CD4-positive, alpha-beta T cell (primary cell): ENCODE measurements at regions not wholly inside any gene's neighbourhood (a gene's known extent, or its start where the extent isn't known, plus 50 kb on each side); places are given as distances from the start of the nearest gene placed in this dataset.

Experiments
- ATAC-seq: fragments of 200-7000 bp; cut with Tn5 transposase; one replicate; pipeline ENCODE4 v1.10.0; 2022; ENCODE audit warnings: mild to moderate bottlenecking; ENCODE audit not compliant: poor library complexity
- CTCF ChIA-PET: fragments of 350-600 bp; sonication (Branson Sonifier 250); formaldehyde crosslinking; loops from one replicate; lab custom pipeline; 2021; ENCODE audit warnings: antibody characterized with exemption, inconsistent platforms; lab: Charles Lee
- POLR2A ChIA-PET: fragments of 350-600 bp; sonication (Branson Sonifier 250); formaldehyde crosslinking; loops from one replicate; lab custom pipeline; 2021; ENCODE audit warnings: antibody characterized with exemption, inconsistent platforms; lab: Charles Lee
- DNase-seq, 14 experiments: peaks; one replicate each; pipeline ENCODE4 v3.0.0-alpha.2; 2013 to 2020; ENCODE audit warnings: mixed read lengths in 2 of 14
- H3K27ac ChIP-seq, 2 donors: one replicate each; pipeline versions ENCODE4 v1.5.1 to v1.7.0; 2013; ENCODE audit warnings: low read length in 2 of 2, low read depth in 1 of 2, mild to moderate bottlenecking in 1 of 2
- H3K27me3 ChIP-seq, 2 experiments: 1 replicate in 1 of 2; 2 replicates in 1 of 2; pipeline versions ENCODE4 v1.6.1 to v1.7.0; 2013; ENCODE audit warnings: low read length in 2 of 2, control low read depth in 1 of 2, mild to moderate bottlenecking in 1 of 2, moderate library complexity in 1 of 2; ENCODE audit not compliant: insufficient read depth in 2 of 2, control insufficient read depth in 1 of 2
- H3K36me3 ChIP-seq: one replicate; pipeline ENCODE4 v1.6.1; 2013; ENCODE audit warnings: low read length, control low read depth; ENCODE audit not compliant: insufficient read depth
- H3K4me1 ChIP-seq: one replicate; pipeline ENCODE4 v1.6.1; 2013; ENCODE audit warnings: low read length, control low read depth; ENCODE audit not compliant: insufficient read depth
- H3K4me3 ChIP-seq: one replicate; pipeline ENCODE4 v1.5.1; 2013; ENCODE audit warnings: mild to moderate bottlenecking, low read length, moderate library complexity
- H3K9me3 ChIP-seq, 2 experiments: 1 replicate in 1 of 2; 2 replicates in 1 of 2; pipeline versions ENCODE4 v1.6.1 to v1.7.0; 2013; ENCODE audit warnings: low read length in 2 of 2, mild to moderate bottlenecking in 2 of 2, control low read depth in 1 of 2, moderate library complexity in 1 of 2; ENCODE audit not compliant: control insufficient read depth in 1 of 2, insufficient read depth in 1 of 2
- H3K27ac Mint-ChIP-seq: one replicate; pipeline ENCODE4 v1.8.0; 2020; ENCODE audit warnings: mixed read lengths
- H3K27me3 Mint-ChIP-seq: one replicate; pipeline ENCODE4 v1.8.0; 2021; ENCODE audit warnings: mixed read lengths
- H3K36me3 Mint-ChIP-seq: one replicate; pipeline ENCODE4 v1.8.0; 2021; ENCODE audit warnings: low read depth, mixed read lengths
- H3K4me1 Mint-ChIP-seq: one replicate; pipeline ENCODE4 v1.8.0; 2021; ENCODE audit warnings: low read depth, mixed read lengths
- H3K4me3 Mint-ChIP-seq: one replicate; pipeline ENCODE4 v1.8.0; 2020; ENCODE audit warnings: mild to moderate bottlenecking, mixed read lengths
- H3K9me3 Mint-ChIP-seq: one replicate; pipeline ENCODE4 v1.8.0; 2020; ENCODE audit warnings: mixed read lengths
- CTCF ChIP-seq: fragments of 200-600 bp; IDR thresholded peaks from one replicate; pipeline ENCODE4 v1.8.0; 2022; ENCODE audit warnings: antibody characterized with exemption, mild to moderate bottlenecking
- intact Hi-C, 2 experiments: fragments of 100-400 bp; cut with DNase I in 1 of 2; cut with micrococcal nuclease in 1 of 2; formaldehyde crosslinking; loops; one replicate each; pipeline versions ENCODE4 v1.15.1 to v1.9.0; 2023 to 2025; cut with DNase I, micrococcal nuclease

DNA sequence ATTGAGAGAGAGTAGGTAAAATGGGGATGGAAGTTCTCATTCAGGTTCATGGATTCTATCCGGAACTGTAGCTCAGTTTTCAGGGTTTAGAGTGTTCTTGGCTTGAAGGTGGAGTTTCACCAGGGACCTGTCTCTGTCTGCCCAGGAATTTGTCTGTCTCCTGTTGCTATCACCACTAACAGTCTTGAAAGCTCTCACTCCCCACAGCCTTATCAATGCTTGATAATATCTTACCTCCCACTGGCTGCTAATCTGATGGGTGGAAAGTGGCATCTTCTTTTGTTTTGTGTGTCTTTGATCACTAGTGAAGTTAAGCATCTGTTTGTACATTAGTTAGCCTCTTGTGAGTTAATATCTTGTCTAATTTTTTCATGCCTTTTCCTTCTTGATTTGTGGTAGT is 60.3 kb upstream of the TSPAN11 start:
- DNase-seq (no peak), ATAC-seq (no peak)
- Mint-ChIP-seq H3K36me3 (no peaks in the 10 kb centered on the region), H3K4me3 (no peak overlapping the region), H3K27me3 (peaks cover 11% of the 10 kb centered on the region), H3K27ac (no peak overlapping the region), H3K9me3 (no peaks in the 10 kb centered on the region), H3K4me1 (no peaks in the 10 kb centered on the region)
- Histone ChIP-seq H3K4me3 (no peak overlapping the region), H3K27ac (no peak overlapping the region), H3K36me3 (no peaks in the 10 kb centered on the region), H3K27me3 (peaks cover 0 to 19% of the 10 kb centered on the region in 2 experiments), H3K9me3 (no peaks in the 10 kb centered on the region), H3K4me1 (no peaks in the 10 kb centered on the region)
- ChIA-PET CTCF (no interaction called here), POLR2A (no interaction called here)
- intact Hi-C loops: no loop called here
- TF ChIP-seq CTCF: no peak

GRCh38 chr12:30863839-30864238 is 62.7 kb upstream of the TSPAN11 start:
- H3K4me1 ChIP-seq: no peaks in the 10 kb centered on the region
- Mint-ChIP-seq H3K4me3 (no peak overlapping the region), H3K4me1 (no peaks in the 10 kb centered on the region), H3K27ac (no peak overlapping the region), H3K36me3 (no peaks in the 10 kb centered on the region), H3K27me3 (peaks cover 6% of the 10 kb centered on the region), H3K9me3 (no peaks in the 10 kb centered on the region)
- ATAC-seq (no peak), DNase-seq (no peak)
- intact Hi-C loops: no loop called here
- H3K9me3 ChIP-seq: no peaks in the 10 kb centered on the region
- ChIA-PET POLR2A (no interaction called here), CTCF (no interaction called here)
- H3K27me3 ChIP-seq: peaks cover 0 to 19% of the 10 kb centered on the region in 2 experiments
- TF ChIP-seq CTCF: no peak
- H3K4me3 ChIP-seq: no peak overlapping the region
- no peak overlapping the region for H3K27ac ChIP-seq
- no peaks in the 10 kb centered on the region for H3K36me3 ChIP-seq

DNA sequence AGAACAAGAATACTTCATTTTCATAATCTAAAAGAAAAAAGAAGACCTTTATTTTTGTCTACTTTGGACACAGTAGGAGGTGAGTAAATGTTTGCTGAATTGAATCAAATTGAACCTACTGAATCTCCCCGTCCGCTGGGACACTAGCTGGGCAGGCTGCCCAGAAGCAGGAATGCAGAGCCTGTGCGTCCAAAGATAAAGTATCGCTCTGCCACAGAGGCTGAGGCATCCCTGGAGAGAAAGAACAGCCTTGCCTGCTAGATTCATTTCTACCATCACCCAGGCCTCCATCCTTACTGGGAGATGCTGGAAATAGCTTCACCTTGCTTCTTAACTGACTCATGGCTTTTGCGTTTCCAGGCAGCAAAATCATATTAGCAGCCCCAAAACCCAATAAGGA is 64.1 kb upstream of the TSPAN11 start:
- no peaks in the 10 kb centered on the region for H3K36me3 Mint-ChIP-seq
- ChIA-PET CTCF (no interaction called here), POLR2A (interaction anchor here (0.9 kb wide), 1 partner anchor 11 kb away, joined by 3 read pairs; no protein-coding TSS in a partner anchor)
- Histone ChIP-seq H3K4me3 (no peak overlapping the region), H3K4me1 (no peaks in the 10 kb centered on the region), H3K36me3 (no peaks in the 10 kb centered on the region), H3K27me3 (peaks cover 0 to 9% of the 10 kb centered on the region in 2 experiments), H3K9me3 (no peaks in the 10 kb centered on the region), H3K27ac (no peak overlapping the region)
- peaks cover 6% of the 10 kb centered on the region for H3K27me3 Mint-ChIP-seq
- ATAC-seq (no peak), DNase-seq (no peak)
- H3K9me3 Mint-ChIP-seq: no peaks in the 10 kb centered on the region
- intact Hi-C loops: no loop called here
- no peak for TF ChIP-seq CTCF
- no peak overlapping the region for H3K4me3 Mint-ChIP-seq
- H3K27ac Mint-ChIP-seq: no peak overlapping the region
- H3K4me1 Mint-ChIP-seq: no peaks in the 10 kb centered on the region
